ENCODE measurements at regions not wholly inside any gene's neighbourhood (a gene's known extent, or its start where the extent isn't known, plus 50 kb on each side); places are given as distances from the start of the nearest gene placed in this dataset.

DNA sequence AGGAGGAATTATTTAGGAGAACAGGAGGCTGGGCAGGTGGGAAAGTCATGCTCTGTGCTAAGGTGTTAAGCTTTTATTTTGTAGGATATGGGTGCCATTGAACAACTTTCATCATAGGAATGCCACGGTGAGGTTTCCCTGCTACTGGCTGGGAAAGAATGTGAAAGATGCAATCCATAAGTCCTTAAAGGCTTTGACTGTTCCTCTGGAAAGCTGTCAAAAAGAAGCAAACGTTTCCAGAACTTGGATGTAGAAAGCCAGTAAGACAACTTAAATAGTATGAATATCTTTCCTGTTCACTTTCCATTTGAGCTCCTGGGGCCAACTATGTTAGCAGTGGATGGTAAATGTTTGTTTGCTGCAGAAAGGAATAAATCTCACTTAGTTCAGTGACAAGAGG is 574.4 kb downstream of the RNF144B start:
- Mint-ChIP-seq H3K36me3 (ENCODE audit: low read depth) (no peaks in the 10 kb centered on the region), H3K9me3 (peaks cover 25% of the 10 kb centered on the region), H3K4me1 (no peaks in the 10 kb centered on the region), H3K27ac (no peak overlapping the region), H3K4me3 (no peak overlapping the region), H3K27me3 (no peaks in the 10 kb centered on the region)
- no peak for ATAC-seq (replicated peaks)

DNA sequence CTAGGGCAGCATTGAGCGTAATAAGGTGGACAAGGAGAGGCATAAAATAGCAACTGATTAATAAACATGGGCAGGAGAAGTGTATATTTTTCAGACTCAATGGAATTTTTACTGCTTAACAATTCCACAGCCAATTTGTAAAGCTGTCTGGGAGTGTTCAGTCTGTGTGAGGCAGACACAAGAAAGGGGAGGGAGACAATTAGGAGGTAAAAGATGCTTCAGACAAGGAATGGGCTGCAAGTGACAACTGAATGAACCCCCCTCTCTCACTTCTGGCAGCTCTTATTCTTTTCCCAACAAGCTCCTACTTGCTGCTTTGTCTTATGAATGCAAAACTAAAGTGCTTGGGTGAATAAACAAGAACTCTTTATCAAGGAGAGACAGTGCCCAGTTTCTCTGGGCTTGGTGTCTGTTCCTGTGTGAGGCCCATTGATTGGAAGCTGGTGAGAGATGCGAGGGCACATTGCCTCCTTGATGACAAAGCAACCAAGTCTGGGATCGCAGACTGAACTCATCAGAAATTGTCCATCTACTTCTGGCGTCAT is 575.3 kb downstream of the RNF144B start:
- no peak for ATAC-seq (replicated peaks)
- Mint-ChIP-seq H3K36me3 (ENCODE audit: low read depth) (no peaks in the 10 kb centered on the region), H3K27me3 (no peaks in the 10 kb centered on the region)

DNA sequence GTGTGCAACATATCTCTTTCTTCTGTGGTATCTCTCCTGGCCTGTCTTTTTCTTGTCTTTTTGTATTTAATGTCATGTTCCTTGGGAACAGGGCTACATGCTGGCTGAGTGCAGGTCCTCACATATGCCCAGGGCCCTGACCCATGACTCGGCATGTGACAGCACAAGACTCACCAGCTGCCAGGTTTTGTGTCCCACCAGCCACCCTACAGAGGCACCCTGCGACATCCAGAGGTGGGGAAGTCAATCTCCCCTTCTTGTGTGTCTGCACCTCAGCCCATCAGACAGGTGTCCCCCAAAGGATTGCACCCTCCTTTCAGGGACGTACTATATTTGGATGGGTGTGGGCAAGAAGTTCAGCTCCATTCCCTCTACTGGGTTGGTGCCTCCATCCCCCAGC is 576.3 kb downstream of the RNF144B start:
- peaks cover 22% of the 10 kb centered on the region for H3K9me3 Mint-ChIP-seq
- no peaks in the 10 kb centered on the region for H3K4me1 Mint-ChIP-seq
- H3K36me3 Mint-ChIP-seq (ENCODE audit: low read depth), result no peaks in the 10 kb centered on the region
- no peak overlapping the region for H3K4me3 Mint-ChIP-seq
- no peaks in the 10 kb centered on the region for H3K27me3 Mint-ChIP-seq
- no peak overlapping the region for H3K27ac Mint-ChIP-seq
- ATAC-seq (replicated peaks), result no peak

More for the DNA sequence above, 575.3 kb downstream of the RNF144B start:
- no peaks in the 10 kb centered on the region for H3K4me1 Mint-ChIP-seq
- H3K4me3 Mint-ChIP-seq, result no peak overlapping the region
- H3K27ac Mint-ChIP-seq, result no peak overlapping the region
- peaks cover 22% of the 10 kb centered on the region for H3K9me3 Mint-ChIP-seq

DNA sequence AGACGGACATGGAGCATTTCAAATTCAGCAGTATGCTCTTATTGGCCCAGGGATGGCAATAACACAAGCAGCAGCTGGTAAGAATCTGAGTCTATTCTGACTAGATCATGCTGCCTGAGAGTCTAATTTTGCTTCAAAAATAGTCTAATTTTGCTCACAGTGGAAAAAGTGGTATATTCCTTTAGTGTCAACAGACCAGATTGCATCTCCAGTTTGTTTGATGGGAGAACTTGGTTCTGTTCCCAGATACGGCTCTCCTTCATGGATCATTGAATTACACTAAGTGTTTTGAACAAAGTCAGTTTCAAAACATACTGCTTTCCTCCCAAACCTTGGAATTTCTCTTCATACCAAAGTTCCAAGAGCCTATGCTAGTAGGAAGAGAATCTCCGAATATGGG is 586.1 kb downstream of the RNF144B start:
- no peak overlapping the region for H3K4me3 Mint-ChIP-seq
- H3K9me3 Mint-ChIP-seq, result peaks cover 8% of the 10 kb centered on the region
- H3K4me1 Mint-ChIP-seq, result no peaks in the 10 kb centered on the region
- no peaks in the 10 kb centered on the region for H3K36me3 Mint-ChIP-seq (ENCODE audit: low read depth)
- no peak for ATAC-seq (replicated peaks)
- H3K27me3 Mint-ChIP-seq, result no peaks in the 10 kb centered on the region
- H3K27ac Mint-ChIP-seq, result no peak overlapping the region

DNA sequence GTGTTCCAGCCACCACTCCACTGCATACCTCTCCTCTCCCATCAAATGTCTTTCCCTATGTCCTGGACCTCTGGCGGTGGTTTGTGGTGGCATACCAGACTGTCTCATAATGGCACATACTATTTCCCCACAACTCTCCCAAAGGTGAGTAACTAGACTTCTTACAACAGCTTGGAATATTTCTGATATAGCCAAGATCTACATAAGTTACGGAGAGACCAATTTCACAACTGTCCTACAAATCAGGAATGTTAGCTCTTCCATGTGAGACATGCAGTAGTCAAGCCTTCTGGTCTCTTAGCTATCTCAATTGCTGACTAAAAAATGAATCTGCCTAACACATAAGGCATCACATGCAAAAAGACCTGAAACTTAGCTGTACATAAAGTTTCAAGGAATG is 588.9 kb downstream of the RNF144B start:
- Mint-ChIP-seq H3K4me3 (no peak overlapping the region), H3K27me3 (no peaks in the 10 kb centered on the region), H3K4me1 (no peaks in the 10 kb centered on the region), H3K27ac (no peak overlapping the region), H3K36me3 (ENCODE audit: low read depth) (no peaks in the 10 kb centered on the region), H3K9me3 (peaks cover 5% of the 10 kb centered on the region)
- ATAC-seq (replicated peaks), result no peak

DNA sequence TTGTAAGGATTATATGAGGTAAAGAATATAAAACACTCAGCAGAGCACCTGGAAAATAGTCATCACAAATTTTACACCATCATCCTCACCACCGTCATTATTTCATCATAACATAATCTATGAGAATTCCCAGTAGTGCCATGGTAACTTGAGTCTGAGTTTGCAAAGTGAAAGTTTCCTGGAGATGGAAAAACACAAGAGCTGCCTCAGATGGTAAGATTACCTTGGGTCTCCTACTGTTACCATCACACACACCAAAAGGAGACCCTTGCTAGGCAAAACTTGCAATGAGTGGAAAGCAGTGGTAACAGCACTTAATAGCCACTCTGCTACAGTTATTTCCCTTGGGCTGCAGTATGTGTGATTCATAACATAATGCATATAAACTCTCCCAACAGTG is 589.8 kb downstream of the RNF144B start:
- no peak overlapping the region for H3K4me3 Mint-ChIP-seq
- H3K36me3 Mint-ChIP-seq (ENCODE audit: low read depth), result no peaks in the 10 kb centered on the region
- H3K4me1 Mint-ChIP-seq, result no peaks in the 10 kb centered on the region
- no peak overlapping the region for H3K27ac Mint-ChIP-seq
- no peaks in the 10 kb centered on the region for H3K27me3 Mint-ChIP-seq
- ATAC-seq (replicated peaks), result no peak
- peaks cover 5% of the 10 kb centered on the region for H3K9me3 Mint-ChIP-seq

DNA sequence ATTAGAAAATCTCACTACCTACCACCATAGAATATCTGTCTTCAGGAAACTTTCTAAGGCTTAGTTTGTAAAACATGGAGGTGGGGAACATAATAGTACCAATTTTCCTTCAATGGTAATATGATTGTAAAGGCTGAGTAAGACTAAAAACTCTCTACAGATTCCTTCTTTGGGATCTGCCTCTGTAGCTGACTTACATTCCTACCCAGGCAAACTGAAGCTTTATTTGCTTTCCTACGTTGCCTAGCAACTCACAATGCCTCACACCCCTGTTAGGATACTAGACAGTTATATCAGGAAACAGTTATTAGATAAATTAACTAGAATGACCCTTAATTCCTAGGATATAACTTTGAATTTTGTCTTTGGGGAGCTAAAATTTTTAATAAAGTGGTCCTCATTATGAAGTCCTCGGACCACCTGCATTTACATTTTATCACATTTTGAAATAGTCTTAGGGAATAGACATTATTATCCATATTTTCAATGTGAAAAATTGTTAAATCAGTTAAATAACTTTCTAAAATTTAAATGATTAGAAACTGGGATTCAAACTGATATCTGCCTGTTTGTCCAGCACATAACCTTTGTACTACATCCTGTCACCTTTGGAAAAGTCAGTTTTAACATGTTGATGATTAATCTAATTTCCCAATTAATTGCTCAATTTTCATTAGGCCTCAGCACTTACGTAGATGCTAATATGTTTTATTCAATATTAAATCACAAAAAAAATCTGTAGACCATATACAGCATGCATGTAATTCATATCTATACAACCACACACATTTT is 591.4 kb downstream of the RNF144B start:
- H3K27ac Mint-ChIP-seq, result no peak overlapping the region
- no peaks in the 10 kb centered on the region for H3K4me1 Mint-ChIP-seq
- H3K4me3 Mint-ChIP-seq, result no peak overlapping the region
- H3K9me3 Mint-ChIP-seq, result peaks cover 5% of the 10 kb centered on the region
- ATAC-seq (replicated peaks), result no peak
- H3K27me3 Mint-ChIP-seq, result no peaks in the 10 kb centered on the region
- no peaks in the 10 kb centered on the region for H3K36me3 Mint-ChIP-seq (ENCODE audit: low read depth)

DNA sequence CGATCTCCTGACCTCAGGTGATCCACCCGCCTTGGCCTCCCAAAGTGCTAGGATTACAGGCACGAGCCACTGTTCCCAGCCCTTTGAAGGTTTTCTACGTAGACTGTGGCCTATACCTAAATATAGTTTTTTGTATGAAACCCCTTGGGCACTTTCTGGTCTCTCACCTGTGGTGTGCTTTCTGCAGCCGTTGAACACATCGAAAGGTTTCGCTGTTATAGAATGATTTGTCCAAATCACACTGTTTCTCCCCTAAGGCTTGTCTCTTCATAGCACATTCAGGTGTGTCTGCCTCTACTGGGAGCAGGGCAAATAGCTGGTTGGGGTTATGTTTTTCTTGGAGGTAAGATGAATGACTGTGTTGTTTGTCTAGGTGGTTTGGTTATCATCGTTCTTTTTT is 597.9 kb downstream of the RNF144B start:
- ATAC-seq (replicated peaks), result no peak
- Mint-ChIP-seq H3K27ac (no peak overlapping the region), H3K9me3 (no peaks in the 10 kb centered on the region), H3K4me1 (no peaks in the 10 kb centered on the region), H3K4me3 (no peak overlapping the region), H3K27me3 (no peaks in the 10 kb centered on the region), H3K36me3 (ENCODE audit: low read depth) (no peaks in the 10 kb centered on the region)

DNA sequence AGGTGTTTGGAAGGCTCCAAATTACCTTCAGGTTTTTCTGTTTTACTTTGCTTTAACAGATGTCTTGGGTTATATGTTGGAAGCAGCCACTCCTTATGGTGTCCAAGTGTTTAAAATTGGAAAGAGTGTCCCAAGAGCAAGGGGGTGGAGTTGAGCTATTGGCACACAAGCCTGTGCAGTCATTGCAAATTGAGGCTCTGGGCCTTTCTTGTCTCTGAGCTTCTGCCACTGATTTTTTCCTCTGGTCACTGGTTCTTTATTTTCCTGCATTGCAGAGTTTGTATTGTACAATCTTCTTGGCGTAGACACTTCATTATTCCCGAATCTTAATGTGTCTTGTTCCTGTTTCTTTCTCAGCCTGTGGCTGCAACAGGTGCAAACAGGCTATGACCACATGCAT is 598.8 kb downstream of the RNF144B start:
- H3K4me1 Mint-ChIP-seq, result no peaks in the 10 kb centered on the region
- H3K9me3 Mint-ChIP-seq, result no peaks in the 10 kb centered on the region
- no peak overlapping the region for H3K4me3 Mint-ChIP-seq
- H3K27me3 Mint-ChIP-seq, result no peaks in the 10 kb centered on the region
- H3K36me3 Mint-ChIP-seq (ENCODE audit: low read depth), result no peaks in the 10 kb centered on the region
- ATAC-seq (replicated peaks), result no peak
- no peak overlapping the region for H3K27ac Mint-ChIP-seq

DNA sequence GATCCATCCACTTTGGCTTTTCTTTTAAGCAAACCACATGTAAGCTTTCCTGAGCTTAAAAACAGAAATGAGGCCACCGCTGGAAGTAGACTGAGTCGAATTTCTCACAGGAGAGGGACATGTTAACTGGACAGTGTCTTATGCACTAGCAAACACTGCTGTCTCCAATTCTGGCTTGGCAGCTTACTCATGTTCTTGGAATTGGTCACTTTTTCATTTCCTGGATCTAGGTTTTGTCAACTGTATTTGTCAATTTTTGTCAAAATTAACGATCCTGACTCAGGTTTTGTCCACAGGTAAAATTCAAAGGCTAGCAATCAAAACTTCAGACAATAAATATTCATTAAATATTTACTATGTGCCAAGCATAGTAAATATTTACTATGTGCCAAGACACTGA is 601.5 kb downstream of the RNF144B start:
- no peak for ATAC-seq (replicated peaks)
- Mint-ChIP-seq H3K4me1 (no peaks in the 10 kb centered on the region), H3K36me3 (ENCODE audit: low read depth) (no peaks in the 10 kb centered on the region), H3K27ac (no peak overlapping the region), H3K27me3 (no peaks in the 10 kb centered on the region), H3K9me3 (no peaks in the 10 kb centered on the region), H3K4me3 (no peak overlapping the region)

DNA sequence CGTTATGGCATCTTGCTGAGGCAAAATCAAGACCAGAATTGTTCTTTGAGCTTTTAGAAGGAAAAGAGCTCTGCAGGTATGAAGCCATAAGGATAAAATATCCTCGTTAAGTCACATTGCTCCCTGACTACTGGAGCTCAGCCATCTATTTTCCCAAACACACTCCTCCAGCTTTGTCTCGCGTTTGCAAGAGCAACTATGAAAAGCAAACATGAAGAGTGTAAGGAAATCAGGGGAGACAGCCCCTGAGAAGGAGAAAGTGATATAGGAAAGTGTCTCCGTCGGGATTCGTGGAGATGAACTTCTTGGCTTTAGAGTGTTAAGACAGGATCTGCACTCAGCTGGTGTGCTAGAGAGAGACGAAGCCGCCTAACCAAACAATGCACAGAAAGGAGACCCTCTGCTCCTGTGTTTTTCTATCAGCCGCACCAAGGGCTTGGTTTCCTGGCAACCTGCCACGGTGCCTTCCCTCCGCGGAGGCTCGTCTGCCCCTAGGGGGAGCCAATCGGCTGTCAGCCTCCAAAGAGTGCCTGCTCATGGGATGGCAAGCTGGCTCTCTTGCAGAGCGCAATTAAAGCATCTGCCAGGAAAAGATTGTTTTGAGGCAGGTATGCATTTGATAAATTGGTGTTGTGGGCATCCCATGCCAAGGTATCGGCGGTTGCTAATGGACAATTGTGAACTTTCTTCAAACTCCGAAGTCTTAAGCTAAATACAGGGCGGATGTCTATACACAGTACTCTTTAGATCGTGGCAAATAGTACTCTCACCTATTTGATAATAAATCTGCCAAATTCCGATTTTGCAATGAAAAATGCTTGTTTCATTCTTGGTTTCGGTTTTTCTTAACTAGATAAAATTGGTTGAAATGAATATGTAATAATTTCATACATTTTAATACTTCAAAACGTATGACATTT is 603.2 kb downstream of the RNF144B start:
- Mint-ChIP-seq H3K36me3 (ENCODE audit: low read depth) (no peaks in the 10 kb centered on the region), H3K4me1 (no peaks in the 10 kb centered on the region), H3K27me3 (no peaks in the 10 kb centered on the region), H3K4me3 (no peak overlapping the region), H3K27ac (no peak overlapping the region), H3K9me3 (peaks cover 4% of the 10 kb centered on the region)
- no peak for ATAC-seq (replicated peaks)

DNA sequence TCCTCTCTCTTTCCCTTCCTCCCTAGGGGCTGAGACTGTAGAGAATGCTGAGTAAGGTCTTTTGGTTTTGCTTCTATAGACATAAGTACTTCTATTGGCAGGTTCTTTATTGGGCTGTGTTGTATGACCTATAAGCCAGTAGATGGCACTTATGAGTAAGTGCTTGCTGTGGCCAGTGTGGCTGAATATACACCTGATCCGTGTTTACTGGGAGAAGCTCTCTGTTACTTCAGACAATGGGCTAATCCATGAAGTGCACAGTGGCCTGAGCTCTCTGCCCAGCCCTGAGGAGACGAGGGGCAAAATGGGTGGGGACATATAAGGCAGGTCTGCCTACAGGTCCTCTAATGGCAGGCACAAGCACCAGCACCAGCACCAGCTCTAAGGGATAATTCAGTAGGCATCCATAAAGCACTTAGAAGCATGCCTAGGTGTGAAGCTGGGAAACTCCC is 610.3 kb downstream of the RNF144B start:
- Mint-ChIP-seq H3K4me1 (no peaks in the 10 kb centered on the region), H3K27ac (no peak overlapping the region), H3K4me3 (no peak overlapping the region), H3K27me3 (no peaks in the 10 kb centered on the region), H3K9me3 (peaks cover 27% of the 10 kb centered on the region), H3K36me3 (ENCODE audit: low read depth) (no peaks in the 10 kb centered on the region)
- ATAC-seq (replicated peaks), result no peak

DNA sequence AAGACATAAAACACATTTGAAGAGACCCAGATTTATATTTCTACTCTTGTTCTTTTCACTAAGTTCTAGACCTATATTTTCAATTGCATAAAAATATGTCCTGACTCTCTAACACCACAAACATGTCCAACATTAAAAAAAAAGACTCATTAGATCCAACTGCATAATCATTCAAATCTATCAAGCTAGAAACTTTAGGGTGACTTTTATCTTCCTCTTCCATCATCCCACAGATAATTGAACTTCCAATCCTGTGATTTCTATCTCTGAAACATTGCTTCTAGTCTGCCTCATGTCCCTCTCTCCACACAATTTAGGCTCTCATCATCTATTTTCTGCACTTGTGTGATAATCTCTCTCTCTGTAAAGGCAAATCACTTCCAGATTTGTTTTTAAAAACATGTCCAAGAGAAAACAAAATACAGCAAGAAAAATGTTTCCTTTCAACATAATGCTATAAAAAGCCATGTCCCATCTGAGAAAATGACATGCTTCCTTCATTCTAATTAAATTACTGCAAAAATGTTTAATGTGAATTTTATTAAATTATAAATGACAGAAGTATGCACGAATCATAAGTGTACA is 615.9 kb downstream of the RNF144B start:
- no peaks in the 10 kb centered on the region for H3K36me3 Mint-ChIP-seq (ENCODE audit: low read depth)
- H3K4me1 Mint-ChIP-seq, result no peaks in the 10 kb centered on the region
- H3K4me3 Mint-ChIP-seq, result no peak overlapping the region
- H3K27me3 Mint-ChIP-seq, result no peaks in the 10 kb centered on the region
- ATAC-seq (replicated peaks), result no peak
- H3K9me3 Mint-ChIP-seq, result peaks cover 13% of the 10 kb centered on the region
- H3K27ac Mint-ChIP-seq, result no peak overlapping the region

DNA sequence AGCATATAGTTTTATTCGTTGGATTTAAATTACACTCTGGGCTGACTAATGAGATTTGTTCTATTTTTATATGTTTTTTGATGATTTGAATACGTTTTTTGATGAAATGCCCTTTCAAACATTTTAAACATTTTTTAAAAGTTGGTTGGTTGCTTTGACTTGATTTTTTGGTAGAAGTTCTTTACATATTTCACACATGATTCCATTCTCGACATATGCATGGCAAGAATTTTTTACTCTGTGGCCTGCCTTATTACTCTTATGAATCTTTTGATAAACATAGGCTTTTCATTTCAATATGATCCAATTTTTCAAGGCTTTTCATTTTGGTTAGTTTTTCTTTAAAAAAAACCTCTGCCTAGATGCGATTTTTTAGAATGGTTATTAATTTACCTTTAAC is 617.0 kb downstream of the RNF144B start:
- no peak for ATAC-seq (replicated peaks)
- Mint-ChIP-seq H3K27me3 (no peaks in the 10 kb centered on the region), H3K36me3 (ENCODE audit: low read depth) (no peaks in the 10 kb centered on the region), H3K4me1 (no peaks in the 10 kb centered on the region), H3K27ac (no peak overlapping the region), H3K9me3 (peaks cover 6% of the 10 kb centered on the region), H3K4me3 (no peak overlapping the region)
